Epithelial cell of esophagus (primary cell): ENCODE measurements at regions not wholly inside any gene's neighbourhood (a gene's known extent, or its start where the extent isn't known, plus 50 kb on each side); places are given as distances from the start of the nearest gene placed in this dataset.

Experiments
- DNase-seq: peaks from one replicate; pipeline ENCODE4 v3.0.0; 2010; ENCODE audit warnings: low read depth
- H3K4me3 ChIP-seq: 2 replicates; pipeline ENCODE4 v1.5.1; 2011; ENCODE audit warnings: mild to moderate bottlenecking, low read length, control low read depth
- TF ChIP-seq, protein P1 (sequence below): IDR thresholded peaks from 2 replicates; pipeline ENCODE4 v1.5.1; 2011; ENCODE audit warnings: low read depth, mild to moderate bottlenecking, low read length, control low read depth, inconsistent platforms; ENCODE audit not compliant: insufficient read depth; ENCODE audit errors: missing control alignments

DNA sequence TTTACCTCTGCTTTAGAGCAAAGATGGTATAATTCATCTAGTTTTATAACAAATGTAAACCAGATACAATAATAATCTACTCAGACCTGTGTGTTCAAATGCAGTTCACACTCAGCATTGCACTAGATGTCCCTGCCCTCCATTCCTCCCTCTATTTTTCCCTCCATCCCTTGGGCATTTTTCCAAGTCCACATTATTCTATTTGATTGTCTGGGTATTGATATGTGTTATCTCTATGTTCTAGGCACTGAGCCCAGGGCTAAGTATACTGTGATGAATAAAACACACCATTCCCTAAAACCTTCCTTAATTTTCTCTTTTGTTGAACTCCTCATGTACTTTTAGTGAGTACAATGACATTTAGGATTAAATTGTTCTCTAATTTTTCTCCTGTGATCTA lies 66.2 kb upstream of the HMCN1 start:
- no peak for DNase-seq
- H3K4me3 ChIP-seq, result no peak overlapping the region
- TF ChIP-seq, protein P1, sequence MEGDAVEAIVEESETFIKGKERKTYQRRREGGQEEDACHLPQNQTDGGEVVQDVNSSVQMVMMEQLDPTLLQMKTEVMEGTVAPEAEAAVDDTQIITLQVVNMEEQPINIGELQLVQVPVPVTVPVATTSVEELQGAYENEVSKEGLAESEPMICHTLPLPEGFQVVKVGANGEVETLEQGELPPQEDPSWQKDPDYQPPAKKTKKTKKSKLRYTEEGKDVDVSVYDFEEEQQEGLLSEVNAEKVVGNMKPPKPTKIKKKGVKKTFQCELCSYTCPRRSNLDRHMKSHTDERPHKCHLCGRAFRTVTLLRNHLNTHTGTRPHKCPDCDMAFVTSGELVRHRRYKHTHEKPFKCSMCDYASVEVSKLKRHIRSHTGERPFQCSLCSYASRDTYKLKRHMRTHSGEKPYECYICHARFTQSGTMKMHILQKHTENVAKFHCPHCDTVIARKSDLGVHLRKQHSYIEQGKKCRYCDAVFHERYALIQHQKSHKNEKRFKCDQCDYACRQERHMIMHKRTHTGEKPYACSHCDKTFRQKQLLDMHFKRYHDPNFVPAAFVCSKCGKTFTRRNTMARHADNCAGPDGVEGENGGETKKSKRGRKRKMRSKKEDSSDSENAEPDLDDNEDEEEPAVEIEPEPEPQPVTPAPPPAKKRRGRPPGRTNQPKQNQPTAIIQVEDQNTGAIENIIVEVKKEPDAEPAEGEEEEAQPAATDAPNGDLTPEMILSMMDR, result no peak

DNA sequence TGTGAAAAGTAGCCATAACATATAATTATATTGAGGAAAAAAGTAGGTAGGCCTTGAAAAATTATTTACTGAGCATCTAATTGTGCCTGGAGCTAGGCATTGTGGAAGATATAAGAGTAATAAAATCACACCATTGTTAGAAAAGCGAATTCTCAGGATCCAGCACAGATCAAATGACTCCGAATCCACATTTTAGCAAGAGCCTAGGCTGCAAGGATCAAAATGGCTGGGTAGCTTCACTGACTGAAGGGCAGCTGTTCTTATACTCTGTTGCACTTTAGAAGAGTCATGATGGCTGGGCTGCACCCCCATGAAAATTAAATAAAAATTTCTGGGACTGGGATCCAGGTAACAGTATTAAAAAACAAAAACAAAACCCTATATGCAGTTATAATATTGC lies 67.6 kb upstream of the HMCN1 start:
- no peak for DNase-seq
- TF ChIP-seq, protein P1, result no peak
- no peak overlapping the region for H3K4me3 ChIP-seq

DNA sequence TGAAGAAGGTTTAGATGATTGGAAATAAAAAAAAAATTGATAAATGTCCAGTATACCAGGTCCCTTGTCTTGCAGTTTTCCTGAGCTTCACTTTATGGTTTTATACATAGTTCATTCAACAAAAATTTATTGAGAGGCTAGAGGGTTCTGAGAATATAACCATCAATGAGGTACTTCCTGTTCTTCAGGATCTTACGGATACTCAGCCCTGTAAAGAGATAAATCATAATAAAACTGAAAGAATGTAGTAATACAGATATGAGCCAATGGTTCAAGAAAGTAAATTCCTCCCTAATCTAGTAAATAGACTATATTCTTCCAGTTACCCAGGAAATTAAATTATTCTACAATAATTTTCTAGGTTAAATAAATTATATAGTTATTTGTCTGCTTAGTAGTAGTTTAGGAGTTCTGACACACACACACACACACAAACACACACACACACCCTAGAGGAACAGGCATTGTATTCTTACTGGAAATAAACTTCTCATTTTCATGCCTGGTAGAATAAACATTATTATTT lies 70.4 kb upstream of the HMCN1 start:
- TF ChIP-seq, protein P1, result no peak
- H3K4me3 ChIP-seq, result no peak overlapping the region
- DNase-seq, result no peak

DNA sequence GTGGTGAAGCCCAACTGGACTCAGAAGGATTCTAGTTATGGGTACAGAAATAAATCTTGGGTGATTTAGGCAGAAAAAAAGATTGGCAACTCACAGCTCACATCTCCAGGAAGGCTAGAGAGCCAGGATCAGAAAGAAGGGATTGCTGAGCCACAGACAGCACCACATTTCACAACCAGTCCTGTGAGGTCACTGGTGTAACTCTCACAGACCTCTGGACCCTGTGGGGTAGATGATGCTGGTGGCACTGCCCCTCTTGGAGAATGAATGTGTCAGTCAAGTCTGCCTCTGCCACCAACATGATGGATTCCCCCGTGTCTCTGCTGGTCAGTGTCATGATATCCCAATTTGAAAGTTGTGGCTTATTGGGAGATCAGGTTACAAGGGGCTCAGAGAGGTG lies 70.9 kb upstream of the HMCN1 start:
- DNase-seq, result no peak
- TF ChIP-seq, protein P1, result no peak
- H3K4me3 ChIP-seq, result no peak overlapping the region

DNA sequence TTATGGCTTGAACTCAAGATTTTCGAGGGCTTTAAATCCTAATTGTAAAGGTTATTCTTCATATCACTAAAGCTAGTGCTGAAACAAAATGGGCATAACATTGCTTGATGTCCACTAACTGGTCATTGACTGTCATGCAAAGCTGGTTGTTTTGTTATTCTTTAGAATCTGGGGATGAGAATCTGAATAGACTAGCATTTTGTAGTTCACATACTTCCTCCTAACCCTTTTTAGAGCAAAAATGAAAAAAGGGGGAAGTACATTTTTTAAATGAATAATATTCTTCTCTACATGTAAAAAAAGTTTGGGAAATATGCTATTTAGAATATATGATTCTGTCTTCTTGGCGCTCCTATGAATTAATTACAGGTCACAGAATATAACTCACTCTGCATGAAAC lies 72.2 kb upstream of the HMCN1 start:
- no peak overlapping the region for H3K4me3 ChIP-seq
- no peak for DNase-seq
- TF ChIP-seq, protein P1, result no peak

DNA sequence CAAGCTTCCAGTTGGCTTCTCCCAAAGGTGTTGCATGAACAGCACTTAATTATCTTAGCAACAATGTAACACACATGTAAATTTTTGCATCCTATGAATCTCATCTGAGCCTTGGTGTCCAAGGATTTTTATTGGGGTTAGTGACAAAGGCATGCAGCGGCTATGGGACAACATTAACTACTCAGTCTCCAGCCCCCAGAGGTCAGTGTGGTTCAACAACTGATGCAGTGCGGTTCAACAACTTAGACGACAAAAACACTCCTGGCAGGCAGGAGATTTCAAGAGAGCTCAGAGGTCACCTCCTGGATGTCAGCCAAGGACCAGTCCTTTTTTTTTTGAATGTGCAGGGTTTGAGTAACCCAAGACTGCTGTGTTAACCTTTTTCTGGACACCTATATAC lies 77.5 kb upstream of the HMCN1 start:
- TF ChIP-seq, protein P1, result no peak
- H3K4me3 ChIP-seq, result no peak overlapping the region

DNA sequence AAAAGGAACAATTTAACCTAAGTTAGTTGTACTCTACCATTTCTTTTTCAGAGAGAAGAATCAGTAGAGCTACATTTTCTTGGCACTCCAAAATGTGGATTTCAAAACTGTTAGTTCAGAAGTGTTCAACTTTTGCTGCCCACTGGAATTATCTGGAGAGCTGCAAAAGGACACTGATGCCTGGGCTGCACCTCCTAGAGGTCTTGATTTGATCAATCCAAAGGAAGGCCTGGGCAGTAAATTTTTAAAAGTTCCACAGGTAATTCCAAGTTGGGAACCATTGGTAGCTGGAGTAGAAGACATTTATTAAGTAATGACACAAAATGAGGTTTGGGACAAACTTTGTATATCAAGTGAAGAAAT lies 79.3 kb upstream of the HMCN1 start:
- TF ChIP-seq, protein P1, result no peak
- H3K4me3 ChIP-seq, result no peak overlapping the region
- DNase-seq, result no peak

More for the DNA sequence above, 77.5 kb upstream of the HMCN1 start:
- no peak for DNase-seq
